ENCODE measurements at regions not wholly inside any gene's neighbourhood (a gene's known extent, or its start where the extent isn't known, plus 50 kb on each side); places are given as distances from the start of the nearest gene placed in this dataset.
A peak's percentile ranks its signal among the peaks of the same experiment; 100 is the strongest.
"Not testable (repeated sequence)": the region's sequence is repeated elsewhere in the genome, so short reads cannot be mapped to it uniquely, and the experiment has no call there.

DNA sequence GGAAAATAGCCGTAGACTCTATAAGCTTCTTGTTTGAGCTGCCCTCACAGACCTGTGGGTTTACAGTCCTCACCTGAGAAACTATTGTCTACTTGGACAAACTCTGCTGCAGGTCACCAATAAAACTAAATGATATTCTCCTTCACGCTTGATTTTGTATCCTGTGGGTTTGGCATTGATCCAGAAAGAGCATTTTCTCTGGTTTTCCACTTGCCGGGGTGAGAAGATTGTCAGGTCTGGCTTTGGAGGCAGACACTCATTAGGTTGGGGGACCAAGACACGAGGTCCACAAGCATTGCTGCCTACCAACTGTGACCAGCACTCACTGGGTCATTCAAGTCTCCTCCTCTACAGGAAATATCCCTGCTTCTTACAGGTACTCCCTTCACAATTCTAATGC, 68.5 kb downstream of the CDC14C start:
- H3K27ac ChIP-seq (ENCODE audit: low read depth in 1 of 2, low read length in 1 of 2), result no peak overlapping the region
- H3K36me3 ChIP-seq (ENCODE audit: control insufficient read depth in 2 of 2, insufficient read depth in 2 of 2, low read length in 1 of 2), result no peaks in the 10 kb centered on the region
- no peak overlapping the region for H3K4me3 ChIP-seq (ENCODE audit: low read length in 2 of 2)
- H3K9me3 ChIP-seq (ENCODE audit: control insufficient read depth in 2 of 2, insufficient read depth in 1 of 2, low read length in 1 of 2), result no peaks in the 10 kb centered on the region
- WGBS, result 58% methylated on average over 4 of the region's 4 CpGs
- no peaks in the 10 kb centered on the region for H3K27me3 ChIP-seq (ENCODE audit: control insufficient read depth in 2 of 2, insufficient read depth in 1 of 2, low read length in 1 of 2)
- DNase-seq (ENCODE audit: low read depth in 6 of 9, low spot score in 9 of 9), result no peak
- H3K4me1 ChIP-seq (ENCODE audit: control insufficient read depth in 2 of 2, insufficient read depth in 2 of 2, low read length in 2 of 2), result no peaks in the 10 kb centered on the region

DNA sequence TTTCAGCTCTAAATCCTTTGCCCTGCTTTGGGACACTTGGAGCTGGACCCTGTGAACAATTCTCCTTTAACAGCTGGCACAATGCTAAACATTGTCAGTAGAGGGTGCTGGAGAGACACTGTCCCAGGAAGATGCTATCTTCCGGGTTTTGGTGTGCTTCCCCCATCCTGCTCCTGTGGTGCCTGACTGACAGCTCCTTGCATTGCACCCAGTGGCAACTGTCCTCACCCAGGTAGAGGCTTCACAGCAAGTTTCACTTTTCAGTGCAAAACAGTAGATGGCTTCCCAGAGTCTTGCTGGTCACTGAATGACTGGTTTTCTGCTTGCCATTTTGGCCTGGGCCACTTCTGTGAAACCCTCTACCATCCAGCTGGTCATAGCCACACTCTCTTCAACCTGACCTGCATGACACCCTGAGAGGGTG, 77.3 kb downstream of the CDC14C start:
- Histone ChIP-seq H3K27ac (ENCODE audit: low read depth in 1 of 2, low read length in 1 of 2) (no peak overlapping the region), H3K4me1 (ENCODE audit: control insufficient read depth in 2 of 2, insufficient read depth in 2 of 2, low read length in 2 of 2) (no peaks in the 10 kb centered on the region), H3K9me3 (ENCODE audit: control insufficient read depth in 2 of 2, insufficient read depth in 1 of 2, low read length in 1 of 2) (no peaks in the 10 kb centered on the region), H3K4me3 (ENCODE audit: low read length in 2 of 2) (no peak overlapping the region), H3K27me3 (ENCODE audit: control insufficient read depth in 2 of 2, insufficient read depth in 1 of 2, low read length in 1 of 2) (no peaks in the 10 kb centered on the region), H3K36me3 (ENCODE audit: control insufficient read depth in 2 of 2, insufficient read depth in 2 of 2, low read length in 1 of 2) (no peaks in the 10 kb centered on the region)
- 0% methylated on average over 1 of the region's 1 CpG for WGBS
- peak in 6 of 9 donors; percentile 3 to 35 (median 8) for DNase-seq (ENCODE audit: low read depth in 6 of 9, low spot score in 9 of 9)

DNA sequence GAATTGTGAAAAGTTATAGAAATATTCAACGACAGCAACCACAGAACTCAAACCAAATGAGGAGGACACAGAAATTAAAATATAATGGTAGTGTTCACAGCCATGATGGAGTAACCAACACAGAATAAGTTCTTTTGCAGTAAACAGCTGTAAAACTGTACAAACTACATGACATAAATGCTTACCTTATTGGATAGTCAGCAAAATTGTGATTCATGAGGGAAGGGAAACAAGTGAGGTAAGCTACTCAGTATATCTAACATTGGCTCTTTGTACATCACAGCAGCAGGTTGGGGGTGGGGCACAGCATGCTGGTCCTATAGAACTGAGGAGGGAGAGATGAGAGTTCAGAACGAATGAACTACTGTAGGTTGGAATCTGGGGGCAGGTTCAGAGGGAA, 86.4 kb downstream of the CDC14C start:
- H3K36me3 ChIP-seq (ENCODE audit: control insufficient read depth in 2 of 2, insufficient read depth in 2 of 2, low read length in 1 of 2), result no peaks in the 10 kb centered on the region
- H3K9me3 ChIP-seq (ENCODE audit: control insufficient read depth in 2 of 2, insufficient read depth in 1 of 2, low read length in 1 of 2), result no peaks in the 10 kb centered on the region
- no peaks in the 10 kb centered on the region for H3K4me1 ChIP-seq (ENCODE audit: control insufficient read depth in 2 of 2, insufficient read depth in 2 of 2, low read length in 2 of 2)
- H3K4me3 ChIP-seq (ENCODE audit: low read length in 2 of 2), result no peak overlapping the region
- WGBS, result 75% methylated on average over 2 of the region's 2 CpGs
- no peak for DNase-seq (ENCODE audit: low read depth in 6 of 9, low spot score in 9 of 9)
- H3K27ac ChIP-seq (ENCODE audit: low read depth in 1 of 2, low read length in 1 of 2), result no peak overlapping the region
- no peaks in the 10 kb centered on the region for H3K27me3 ChIP-seq (ENCODE audit: control insufficient read depth in 2 of 2, insufficient read depth in 1 of 2, low read length in 1 of 2)

DNA sequence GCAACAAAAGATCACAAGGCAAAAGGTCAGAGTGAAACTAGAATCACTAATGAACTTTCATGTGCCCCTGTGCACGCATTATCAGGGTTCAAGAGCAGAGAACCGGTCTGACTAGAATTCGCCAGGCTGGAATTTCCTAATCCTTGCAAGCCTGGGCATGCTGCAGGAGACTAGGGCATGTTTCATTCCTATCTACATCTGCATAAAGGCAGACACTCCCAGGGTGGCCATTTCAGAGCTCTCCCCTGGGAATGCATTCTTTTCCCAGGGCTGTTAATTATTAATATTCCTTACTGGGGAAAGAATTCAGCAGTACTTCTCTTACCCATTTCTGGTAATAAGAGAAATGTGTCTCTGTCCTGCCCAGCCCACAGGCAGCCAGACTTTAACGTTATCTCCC, 90.5 kb downstream of the CDC14C start:
- H3K27ac ChIP-seq (ENCODE audit: low read depth in 1 of 2, low read length in 1 of 2), result no peak overlapping the region
- 93% methylated on average over 4 of the region's 4 CpGs for WGBS
- H3K36me3 ChIP-seq (ENCODE audit: control insufficient read depth in 2 of 2, insufficient read depth in 2 of 2, low read length in 1 of 2), result no peaks in the 10 kb centered on the region
- no peak overlapping the region for H3K4me3 ChIP-seq (ENCODE audit: low read length in 2 of 2)
- H3K27me3 ChIP-seq (ENCODE audit: control insufficient read depth in 2 of 2, insufficient read depth in 1 of 2, low read length in 1 of 2), result no peaks in the 10 kb centered on the region
- H3K4me1 ChIP-seq (ENCODE audit: control insufficient read depth in 2 of 2, insufficient read depth in 2 of 2, low read length in 2 of 2), result no peaks in the 10 kb centered on the region
- no peak for DNase-seq (ENCODE audit: low read depth in 6 of 9, low spot score in 9 of 9)
- no peaks in the 10 kb centered on the region for H3K9me3 ChIP-seq (ENCODE audit: control insufficient read depth in 2 of 2, insufficient read depth in 1 of 2, low read length in 1 of 2)

DNA sequence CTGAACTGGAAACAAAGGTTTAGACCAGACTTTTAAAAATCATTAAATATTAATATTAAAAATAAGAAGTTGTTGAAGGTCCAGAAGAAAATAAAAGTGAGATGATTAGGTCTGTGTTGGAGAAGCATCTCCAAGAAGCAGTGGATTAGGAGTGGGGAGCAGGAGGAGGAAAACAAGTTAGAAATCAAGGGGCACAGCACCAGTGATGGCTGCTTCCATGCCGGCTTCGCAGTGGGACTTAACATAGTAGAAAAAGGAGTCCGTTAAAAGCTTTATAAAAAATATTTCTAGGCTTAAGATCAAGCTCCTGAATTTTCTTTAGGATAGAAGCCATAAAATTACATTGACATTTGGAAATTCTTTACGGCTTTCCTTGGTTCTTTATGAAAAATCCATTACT, 95.8 kb downstream of the CDC14C start:
- no peak overlapping the region for H3K27ac ChIP-seq (ENCODE audit: low read depth in 1 of 2, low read length in 1 of 2)
- 90% methylated on average over 4 of the region's 4 CpGs for WGBS
- H3K27me3 ChIP-seq (ENCODE audit: control insufficient read depth in 2 of 2, insufficient read depth in 1 of 2, low read length in 1 of 2), result no peaks in the 10 kb centered on the region
- H3K36me3 ChIP-seq (ENCODE audit: control insufficient read depth in 2 of 2, insufficient read depth in 2 of 2, low read length in 1 of 2), result no peaks in the 10 kb centered on the region
- no peaks in the 10 kb centered on the region for H3K9me3 ChIP-seq (ENCODE audit: control insufficient read depth in 2 of 2, insufficient read depth in 1 of 2, low read length in 1 of 2)
- no peaks in the 10 kb centered on the region for H3K4me1 ChIP-seq (ENCODE audit: control insufficient read depth in 2 of 2, insufficient read depth in 2 of 2, low read length in 2 of 2)
- no peak overlapping the region for H3K4me3 ChIP-seq (ENCODE audit: low read length in 2 of 2)
- DNase-seq (ENCODE audit: low read depth in 6 of 9, low spot score in 9 of 9), result no peak

DNA sequence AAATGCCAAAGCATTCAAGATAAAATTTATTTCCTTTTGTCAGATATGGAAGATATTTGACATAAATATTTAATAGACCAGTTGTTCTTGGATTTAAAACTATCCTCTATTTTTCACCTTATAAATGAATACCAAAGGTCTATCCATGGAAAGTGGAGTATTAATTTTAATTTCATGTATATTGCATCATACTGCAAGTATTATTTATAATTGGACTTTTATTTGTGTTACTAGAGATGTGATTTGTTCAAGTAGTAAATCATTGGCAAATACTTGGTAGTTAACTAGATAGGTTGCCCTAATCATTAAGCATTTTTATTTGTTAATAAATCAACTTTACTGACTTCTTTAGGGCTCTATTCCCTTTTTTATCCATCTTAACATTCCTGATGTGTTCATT, 98.1 kb downstream of the CDC14C start:
- Histone ChIP-seq H3K4me1 (ENCODE audit: control insufficient read depth in 2 of 2, insufficient read depth in 2 of 2, low read length in 2 of 2) (no peaks in the 10 kb centered on the region), H3K4me3 (ENCODE audit: low read length in 2 of 2) (no peak overlapping the region), H3K27ac (ENCODE audit: low read depth in 1 of 2, low read length in 1 of 2) (no peak overlapping the region), H3K36me3 (ENCODE audit: control insufficient read depth in 2 of 2, insufficient read depth in 2 of 2, low read length in 1 of 2) (no peaks in the 10 kb centered on the region), H3K27me3 (ENCODE audit: control insufficient read depth in 2 of 2, insufficient read depth in 1 of 2, low read length in 1 of 2) (no peaks in the 10 kb centered on the region), H3K9me3 (ENCODE audit: control insufficient read depth in 2 of 2, insufficient read depth in 1 of 2, low read length in 1 of 2) (no peaks in the 10 kb centered on the region)
- no peak for DNase-seq (ENCODE audit: low read depth in 6 of 9, low spot score in 9 of 9)

DNA sequence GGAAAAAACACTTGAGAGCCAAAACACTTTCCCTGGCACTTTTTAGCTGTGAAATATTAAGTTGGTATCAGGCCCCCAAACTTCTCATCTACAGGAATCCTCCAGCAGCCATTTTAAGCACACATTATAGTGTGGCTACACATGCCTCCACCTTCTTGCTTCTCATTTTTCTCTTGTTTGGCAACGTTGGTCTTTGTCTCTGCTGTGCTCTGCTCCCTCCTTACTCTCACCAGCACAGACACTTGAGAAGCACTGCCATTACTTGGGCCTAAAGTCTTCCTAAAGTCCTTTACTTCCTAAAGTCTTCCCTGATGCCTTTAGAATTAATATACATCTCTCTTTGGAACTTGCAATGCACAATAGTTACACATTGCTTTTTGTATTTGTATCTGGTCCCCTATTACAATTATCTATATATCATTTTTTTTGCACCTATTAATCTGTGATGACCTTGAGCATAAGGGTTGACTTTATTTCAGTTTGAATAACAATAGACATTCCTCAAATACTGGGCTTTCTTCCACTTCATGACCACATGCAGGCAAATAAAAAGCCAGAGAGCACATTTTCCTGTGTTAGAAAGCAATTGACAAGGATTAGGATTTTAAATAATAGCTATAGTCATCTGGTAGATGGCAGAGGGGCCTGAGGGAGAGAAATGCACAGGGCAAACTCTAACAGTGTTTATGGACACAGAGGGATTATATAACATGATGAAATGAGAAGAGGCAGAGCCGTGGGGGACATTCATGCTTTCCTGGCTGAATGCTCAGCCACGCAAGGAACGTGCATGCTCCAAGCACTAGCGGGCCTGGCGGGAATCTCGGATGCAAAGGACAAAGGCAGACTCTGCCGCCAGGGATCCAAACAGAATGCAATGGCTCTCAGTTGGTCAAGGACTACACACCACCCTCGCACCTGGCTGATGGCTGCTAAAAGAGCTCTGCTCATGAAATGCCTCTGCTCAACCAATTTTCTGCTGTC, 99.3 kb downstream of the CDC14C start:
- no peaks in the 10 kb centered on the region for H3K36me3 ChIP-seq (ENCODE audit: control insufficient read depth in 2 of 2, insufficient read depth in 2 of 2, low read length in 1 of 2)
- WGBS, result 73% methylated on average over 9 of the region's 9 CpGs
- no peak for DNase-seq (ENCODE audit: low read depth in 6 of 9, low spot score in 9 of 9)
- H3K4me1 ChIP-seq (ENCODE audit: control insufficient read depth in 2 of 2, insufficient read depth in 2 of 2, low read length in 2 of 2), result no peaks in the 10 kb centered on the region
- H3K27me3 ChIP-seq (ENCODE audit: control insufficient read depth in 2 of 2, insufficient read depth in 1 of 2, low read length in 1 of 2), result no peaks in the 10 kb centered on the region
- no peaks in the 10 kb centered on the region for H3K9me3 ChIP-seq (ENCODE audit: control insufficient read depth in 2 of 2, insufficient read depth in 1 of 2, low read length in 1 of 2)
- no peak overlapping the region for H3K27ac ChIP-seq (ENCODE audit: low read depth in 1 of 2, low read length in 1 of 2)
- H3K4me3 ChIP-seq (ENCODE audit: low read length in 2 of 2), result no peak overlapping the region

DNA sequence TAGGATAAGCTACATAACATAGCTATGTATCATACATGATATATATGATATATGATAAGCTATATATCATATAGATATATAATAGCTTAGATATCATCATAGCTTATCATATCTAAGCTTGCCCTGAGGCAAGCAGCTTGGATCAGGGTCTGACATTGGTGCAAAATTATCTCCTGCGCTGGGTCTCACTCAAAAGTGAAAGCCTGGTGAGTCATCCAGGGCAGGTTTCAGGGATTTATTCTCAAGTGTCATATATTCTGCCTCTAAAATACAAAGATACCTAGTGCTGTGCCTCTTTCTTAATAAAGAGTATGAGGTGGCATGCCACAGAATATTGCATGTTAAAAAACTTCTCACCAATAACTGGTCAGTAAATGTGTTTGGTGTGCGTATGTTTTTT, 105.9 kb downstream of the CDC14C start:
- H3K4me3 ChIP-seq (ENCODE audit: low read length in 2 of 2), result no peak overlapping the region
- WGBS, result 80% methylated on average over 2 of the region's 2 CpGs

DNA sequence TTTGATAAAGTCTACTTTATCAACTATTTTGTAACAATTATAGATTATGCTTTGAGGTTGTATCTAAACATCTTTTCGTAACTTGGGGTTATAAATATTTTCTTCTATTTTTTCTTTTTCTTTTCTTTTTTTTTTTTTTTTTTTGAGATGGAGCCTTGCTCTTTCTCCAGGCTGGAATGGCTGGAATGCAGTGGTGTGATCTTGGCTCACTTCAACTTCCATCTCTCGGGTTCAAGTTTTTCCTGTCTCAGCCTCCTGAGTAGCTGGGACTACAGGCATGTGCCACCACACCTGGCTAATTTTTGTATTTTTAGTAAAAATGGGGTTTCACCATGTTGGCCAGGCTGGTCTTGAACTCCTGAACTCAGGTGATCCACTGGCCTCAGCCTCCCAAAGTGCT, 108.8 kb downstream of the CDC14C start:
- not testable (repeated sequence) for H3K27me3 ChIP-seq (ENCODE audit: control insufficient read depth in 2 of 2, insufficient read depth in 1 of 2, low read length in 1 of 2); H3K4me3 ChIP-seq (ENCODE audit: low read length in 2 of 2); DNase-seq (ENCODE audit: low read depth in 6 of 9, low spot score in 9 of 9); H3K36me3 ChIP-seq (ENCODE audit: control insufficient read depth in 2 of 2, insufficient read depth in 2 of 2, low read length in 1 of 2); H3K27ac ChIP-seq (ENCODE audit: low read depth in 1 of 2, low read length in 1 of 2); H3K4me1 ChIP-seq (ENCODE audit: control insufficient read depth in 2 of 2, insufficient read depth in 2 of 2, low read length in 2 of 2); H3K9me3 ChIP-seq (ENCODE audit: control insufficient read depth in 2 of 2, insufficient read depth in 1 of 2, low read length in 1 of 2)
- WGBS, result 97% methylated on average over 2 of the region's 2 CpGs

More for the DNA sequence above, 105.9 kb downstream of the CDC14C start:
- DNase-seq (ENCODE audit: low read depth in 6 of 9, low spot score in 9 of 9), result no peak
- Histone ChIP-seq H3K27ac (ENCODE audit: low read depth in 1 of 2, low read length in 1 of 2) (no peak overlapping the region), H3K9me3 (ENCODE audit: control insufficient read depth in 2 of 2, insufficient read depth in 1 of 2, low read length in 1 of 2) (no peaks in the 10 kb centered on the region), H3K4me1 (ENCODE audit: control insufficient read depth in 2 of 2, insufficient read depth in 2 of 2, low read length in 2 of 2) (no peaks in the 10 kb centered on the region), H3K27me3 (ENCODE audit: control insufficient read depth in 2 of 2, insufficient read depth in 1 of 2, low read length in 1 of 2) (no peaks in the 10 kb centered on the region), H3K36me3 (ENCODE audit: control insufficient read depth in 2 of 2, insufficient read depth in 2 of 2, low read length in 1 of 2) (no peaks in the 10 kb centered on the region)

All from thymus (tissue), 11 donors.